HG03280 (cell line): ENCODE measurements at regions not wholly inside any gene's neighbourhood (a gene's known extent, or its start where the extent isn't known, plus 50 kb on each side); places are given as distances from the start of the nearest gene placed in this dataset.
"Not testable (repeated sequence)": the region's sequence is repeated elsewhere in the genome, so short reads cannot be mapped to it uniquely, and the experiment has no call there.

Source experiments
- ATAC-seq: cut with Tn5 transposase; IDR thresholded peaks from one replicate; pipeline ENCODE4 v1.9.1; 2021; ENCODE audit warnings: mild to moderate bottlenecking, moderate library complexity; ENCODE audit not compliant: unreplicated experiment

GRCh38 chr20:48447456-48447855, 380.3 kb downstream of the PREX1 start:
- no peak for ATAC-seq

- ATAC-seq, result no peak
Measured at GRCh38 chr20:48445827-48446226, 382.0 kb downstream of the PREX1 start.

- no peak for ATAC-seq
Measured at GRCh38 chr20:48444249-48444648, 383.6 kb downstream of the PREX1 start.

GRCh38 chr20:48440916-48441315, 386.9 kb downstream of the PREX1 start:
- no peak for ATAC-seq

GRCh38 chr20:48440261-48440660, 387.5 kb downstream of the PREX1 start:
- not testable (repeated sequence) for ATAC-seq

- no peak for ATAC-seq
Measured at GRCh38 chr20:48437146-48437545, 390.7 kb downstream of the PREX1 start.

- ATAC-seq, result not testable (repeated sequence)
Measured at GRCh38 chr20:48436609-48437008, 391.2 kb downstream of the PREX1 start.

GRCh38 chr20:48433178-48433577, 394.6 kb downstream of the PREX1 start:
- ATAC-seq, result no peak

- ATAC-seq, result no peak
Measured at GRCh38 chr20:48432494-48432832, 395.3 kb downstream of the PREX1 start.

GRCh38 chr20:48431653-48432493, 395.9 kb downstream of the PREX1 start:
- ATAC-seq, result no peak

- no peak for ATAC-seq
Measured at GRCh38 chr20:48426630-48427029, 401.2 kb downstream of the PREX1 start.

- no peak for ATAC-seq
Measured at GRCh38 chr20:48425817-48426612, 401.8 kb downstream of the PREX1 start.

GRCh38 chr20:48425321-48425720, 402.5 kb downstream of the PREX1 start:
- ATAC-seq, result no peak

GRCh38 chr20:48422242-48422960, 405.4 kb downstream of the PREX1 start:
- ATAC-seq, result no peak

GRCh38 chr20:48421547-48421946, 406.3 kb downstream of the PREX1 start:
- ATAC-seq, result no peak

GRCh38 chr20:48420176-48420575, 407.6 kb downstream of the PREX1 start:
- ATAC-seq, result no peak

GRCh38 chr20:48419173-48419572, 408.6 kb downstream of the PREX1 start:
- ATAC-seq, result no peak

GRCh38 chr20:48416002-48416401, 411.8 kb downstream of the PREX1 start:
- no peak for ATAC-seq

- ATAC-seq, result no peak
Measured at GRCh38 chr20:48414786-48415185, 413.0 kb downstream of the PREX1 start.

GRCh38 chr20:48411919-48412522, 415.8 kb downstream of the PREX1 start:
- no peak for ATAC-seq

- no peak for ATAC-seq
Measured at GRCh38 chr20:48411245-48411644, 416.6 kb downstream of the PREX1 start.
